Suprapubic skin (tissue), 3 donors: ENCODE measurements at regions not wholly inside any gene's neighbourhood (a gene's known extent, or its start where the extent isn't known, plus 50 kb on each side); places are given as distances from the start of the nearest gene placed in this dataset.
"Not testable (repeated sequence)": the region's sequence is repeated elsewhere in the genome, so short reads cannot be mapped to it uniquely, and the experiment has no call there.

Experiments
- EP300 ChIP-seq: sonication (generic); formaldehyde crosslinking; IDR thresholded peaks from one replicate; pipeline ENCODE4 v1.6.1; 2017; ENCODE audit warnings: antibody characterized with exemption
- POLR2A ChIP-seq, 2 donors: fragments of 450-650 bp; IDR thresholded peaks; one replicate each; pipeline ENCODE4 v1.6.1; 2017; ENCODE audit warnings: antibody characterized with exemption in 2 of 2, mild to moderate bottlenecking in 2 of 2, moderate library complexity in 2 of 2
- TF ChIP-seq, protein P1 (sequence below), 2 donors: fragments of 200-600 bp in 1 of 2; fragments of 450-650 bp in 1 of 2; sonication (generic) in 1 of 2; IDR thresholded peaks; one replicate each; pipeline ENCODE4 v1.5.1; 2016 to 2019; ENCODE audit warnings: antibody characterized with exemption in 2 of 2, mild to moderate bottlenecking in 1 of 2, moderate library complexity in 1 of 2

GRCh38 chr20:48374031-48374907 is 453.5 kb downstream of the PREX1 start:
- TF ChIP-seq, protein P1, sequence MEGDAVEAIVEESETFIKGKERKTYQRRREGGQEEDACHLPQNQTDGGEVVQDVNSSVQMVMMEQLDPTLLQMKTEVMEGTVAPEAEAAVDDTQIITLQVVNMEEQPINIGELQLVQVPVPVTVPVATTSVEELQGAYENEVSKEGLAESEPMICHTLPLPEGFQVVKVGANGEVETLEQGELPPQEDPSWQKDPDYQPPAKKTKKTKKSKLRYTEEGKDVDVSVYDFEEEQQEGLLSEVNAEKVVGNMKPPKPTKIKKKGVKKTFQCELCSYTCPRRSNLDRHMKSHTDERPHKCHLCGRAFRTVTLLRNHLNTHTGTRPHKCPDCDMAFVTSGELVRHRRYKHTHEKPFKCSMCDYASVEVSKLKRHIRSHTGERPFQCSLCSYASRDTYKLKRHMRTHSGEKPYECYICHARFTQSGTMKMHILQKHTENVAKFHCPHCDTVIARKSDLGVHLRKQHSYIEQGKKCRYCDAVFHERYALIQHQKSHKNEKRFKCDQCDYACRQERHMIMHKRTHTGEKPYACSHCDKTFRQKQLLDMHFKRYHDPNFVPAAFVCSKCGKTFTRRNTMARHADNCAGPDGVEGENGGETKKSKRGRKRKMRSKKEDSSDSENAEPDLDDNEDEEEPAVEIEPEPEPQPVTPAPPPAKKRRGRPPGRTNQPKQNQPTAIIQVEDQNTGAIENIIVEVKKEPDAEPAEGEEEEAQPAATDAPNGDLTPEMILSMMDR (IDR thresholded peaks at IDR 0.05), result peak in 1 of 2 donors; percentile 24
- TF ChIP-seq POLR2A (IDR thresholded peaks at IDR 0.05); EP300: not testable (repeated sequence)
